ENCODE measurements at regions not wholly inside any gene's neighbourhood (a gene's known extent, or its start where the extent isn't known, plus 50 kb on each side); places are given as distances from the start of the nearest gene placed in this dataset.

- no peak for TF ChIP-seq CTCF (IDR thresholded peaks at IDR 0.05)
- no peak for TF ChIP-seq EZH2phosphoT487 (IDR thresholded peaks at IDR 0.05)
- TF ChIP-seq EZH2 (IDR thresholded peaks at IDR 0.05) = no peak
These were observed 127.7 kb upstream of the PDGFD start for GRCh38 chr11:104291646-104292045.
